Fibroblast of gingiva (primary cell): ENCODE measurements at regions not wholly inside any gene's neighbourhood (a gene's known extent, or its start where the extent isn't known, plus 50 kb on each side); places are given as distances from the start of the nearest gene placed in this dataset.
"Not testable (repeated sequence)": the region's sequence is repeated elsewhere in the genome, so short reads cannot be mapped to it uniquely, and the experiment has no call there.

Experiments
- DNase-seq: peaks from one replicate; pipeline ENCODE4 v3.0.0-alpha.2; 2011; ENCODE audit warnings: low read depth

- no peak for DNase-seq
Measured at GRCh38 chr1:104946558-104947210, 1197.0 kb downstream of the AMY1C start.

- DNase-seq = no peak
Measured at GRCh38 chr1:104953555-104953954, 1203.9 kb downstream of the AMY1C start.

GRCh38 chr1:104973516-104973915 lies 1223.8 kb downstream of the AMY1C start:
- no peak for DNase-seq

- DNase-seq = no peak
Measured at GRCh38 chr1:104979651-104980050, 1230.0 kb downstream of the AMY1C start.

- no peak for DNase-seq
Measured at GRCh38 chr1:104987210-104987609, 1237.5 kb downstream of the AMY1C start.

- DNase-seq = no peak
Measured at GRCh38 chr1:104989012-104989411, 1239.3 kb downstream of the AMY1C start.

- no peak for DNase-seq
Measured at GRCh38 chr1:104991702-104992101, 1242.0 kb downstream of the AMY1C start.

DNA sequence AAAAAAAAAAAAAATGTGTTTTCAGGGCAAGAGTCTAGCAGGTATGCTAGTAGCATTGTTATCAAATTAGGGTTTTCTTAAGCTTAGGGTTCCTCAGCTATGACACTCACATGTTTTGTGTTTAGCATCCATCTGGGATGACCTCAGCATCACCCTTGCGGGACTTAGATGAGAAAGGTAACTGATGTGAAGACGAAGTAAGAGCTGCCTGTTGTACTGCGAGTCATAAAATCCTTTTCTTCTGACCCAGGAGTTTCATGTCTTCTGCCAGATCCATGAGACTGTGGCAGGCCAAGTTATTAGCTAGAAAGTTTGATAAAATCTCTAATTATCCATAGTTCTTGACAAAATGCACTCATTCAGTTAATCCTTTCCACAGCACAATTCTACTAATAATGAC lies 1251.1 kb downstream of the AMY1C start:
- DNase-seq = no peak

DNA sequence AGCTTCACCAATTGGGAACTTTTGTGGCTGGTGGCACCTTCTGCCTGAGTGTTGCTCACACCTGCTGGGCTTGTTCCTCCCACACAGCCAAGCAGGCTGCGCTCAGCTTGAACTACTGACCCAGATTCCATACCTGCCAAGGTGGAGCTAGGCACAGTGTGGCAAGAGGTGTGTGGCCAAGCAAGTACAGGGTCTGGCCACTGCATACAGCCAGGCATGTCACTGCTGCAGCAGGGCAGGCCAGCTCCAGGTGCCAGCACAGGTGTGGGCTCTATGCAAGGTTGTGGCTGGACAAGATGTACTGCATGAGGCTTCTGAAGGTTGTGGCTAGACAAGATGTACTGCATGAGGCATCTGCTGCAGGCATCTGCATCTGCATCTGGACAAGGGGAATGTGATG lies 1254.8 kb downstream of the AMY1C start:
- no peak for DNase-seq

DNA sequence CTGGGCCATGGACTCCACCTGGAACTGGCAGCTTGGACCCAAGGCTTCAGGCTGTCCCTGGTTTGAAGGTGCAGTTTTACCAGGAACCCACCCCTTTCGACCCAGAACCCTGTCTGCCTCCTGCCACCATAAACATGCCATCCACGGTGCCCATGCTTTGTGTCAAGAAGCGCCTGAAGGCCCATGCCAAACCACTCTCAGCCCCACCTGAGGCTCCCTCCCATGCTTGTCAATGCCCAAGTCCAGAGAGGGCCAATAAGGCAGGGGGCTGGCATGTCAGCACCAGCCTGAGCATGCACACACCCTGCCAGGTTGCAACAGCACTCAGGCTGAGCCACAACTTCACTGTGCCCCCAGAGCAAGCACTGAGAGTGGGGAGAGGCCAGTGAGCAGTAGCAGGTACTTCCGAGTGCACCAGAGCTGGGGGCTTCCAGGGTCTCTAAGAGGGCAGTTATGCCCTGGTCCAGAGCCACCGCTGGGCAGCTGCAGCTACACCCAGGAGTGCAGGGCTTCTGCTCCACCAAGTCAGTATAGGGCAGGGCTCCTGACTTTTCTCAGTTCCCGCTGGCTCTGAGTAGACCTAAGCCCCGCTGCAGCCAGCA lies 1256.0 kb downstream of the AMY1C start:
- no peak for DNase-seq

GRCh38 chr1:105017587-105017986 lies 1267.9 kb downstream of the AMY1C start:
- DNase-seq = no peak

GRCh38 chr1:105023719-105024118 lies 1274.0 kb downstream of the AMY1C start:
- DNase-seq = no peak

- DNase-seq = no peak
Measured at GRCh38 chr1:105027838-105028471, 1278.3 kb downstream of the AMY1C start.

DNA sequence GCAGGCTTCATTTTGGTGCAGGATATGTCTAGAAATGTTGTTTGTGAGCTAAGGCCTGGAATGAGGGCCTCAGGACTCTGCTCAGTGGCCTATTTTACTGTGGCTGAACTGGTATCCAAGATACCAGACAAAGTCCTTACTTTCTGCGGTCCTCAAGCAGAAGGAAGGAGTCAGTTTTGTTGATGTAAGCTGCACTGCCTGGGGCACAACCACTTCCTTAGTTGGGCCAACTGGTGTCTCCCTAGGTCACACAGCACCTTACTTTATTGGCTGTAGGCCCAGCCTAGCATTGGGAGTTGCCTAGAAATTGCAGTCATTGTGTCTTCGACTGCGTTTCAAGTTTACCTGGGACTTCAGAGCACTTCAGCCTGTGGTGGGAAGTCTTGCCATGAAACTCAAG lies 1322.7 kb downstream of the AMY1C start:
- no peak for DNase-seq

DNA sequence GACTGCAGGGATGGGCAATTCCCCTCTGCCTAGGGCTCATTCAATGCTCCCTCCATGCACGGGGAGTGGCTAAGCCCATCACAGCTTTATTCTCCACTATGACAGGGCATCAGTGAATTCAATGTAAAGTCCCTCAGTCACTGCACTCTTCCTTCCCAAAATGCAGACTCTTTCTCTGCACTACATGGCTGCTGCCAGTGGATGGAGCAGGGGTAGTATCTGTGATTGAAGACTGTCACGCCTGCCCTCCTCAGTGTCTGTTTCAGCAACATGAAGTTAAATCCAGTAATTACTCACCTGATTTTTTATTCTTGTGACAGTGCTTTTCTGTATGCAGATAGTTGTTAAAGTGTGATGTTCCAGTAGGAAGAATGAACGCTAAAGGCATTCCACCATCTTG lies 1323.2 kb downstream of the AMY1C start:
- no peak for DNase-seq

- DNase-seq = no peak
Measured at GRCh38 chr1:105073660-105074059, 1324.0 kb downstream of the AMY1C start.

DNA sequence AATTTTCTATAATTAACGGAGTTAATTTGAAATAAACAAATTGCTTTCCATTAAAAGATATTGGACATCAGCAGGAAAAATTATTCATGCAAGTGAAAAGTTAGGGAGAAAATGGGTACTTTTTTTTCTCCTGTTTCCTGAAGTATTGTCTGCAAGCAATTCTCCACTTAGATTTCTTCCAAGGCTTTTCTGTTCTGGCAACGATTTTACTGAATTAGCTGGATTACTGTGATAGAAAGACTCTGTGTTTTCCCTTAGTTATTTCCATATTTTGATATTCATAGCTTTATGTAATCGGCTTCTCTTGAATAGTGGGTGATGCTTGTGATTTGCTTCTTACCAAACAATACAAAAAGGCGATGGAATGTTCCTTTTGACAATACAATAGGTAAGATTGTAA lies 1333.9 kb downstream of the AMY1C start:
- DNase-seq = no peak

- DNase-seq = no peak
Measured at GRCh38 chr1:105087506-105087905, 1337.8 kb downstream of the AMY1C start.

DNA sequence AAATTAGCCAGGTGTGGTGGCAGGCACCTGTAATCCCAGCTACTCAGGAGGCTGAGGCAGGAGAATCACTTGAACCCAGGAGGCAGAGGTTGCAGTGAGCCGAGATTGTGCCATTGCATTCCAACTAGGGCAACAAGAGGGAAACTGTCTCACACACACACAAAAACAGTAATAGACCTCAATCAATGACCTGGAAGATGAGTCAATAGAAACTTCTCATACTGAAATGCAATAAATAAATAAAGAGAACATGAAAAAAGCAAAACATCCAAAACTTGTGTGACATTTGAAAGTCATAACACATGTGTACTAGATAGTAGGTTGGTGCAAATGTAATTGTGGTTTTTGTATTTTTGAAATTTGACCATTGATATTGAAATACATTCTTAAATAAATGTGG lies 1338.5 kb downstream of the AMY1C start:
- no peak for DNase-seq

- not testable (repeated sequence) for DNase-seq
Measured at GRCh38 chr1:105093893-105094292, 1344.2 kb downstream of the AMY1C start.

- DNase-seq = no peak
Measured at GRCh38 chr1:105100102-105100501, 1350.4 kb downstream of the AMY1C start.

- no peak for DNase-seq
Measured at GRCh38 chr1:105101261-105101660, 1351.6 kb downstream of the AMY1C start.

GRCh38 chr1:105102371-105102770 lies 1352.7 kb downstream of the AMY1C start:
- no peak for DNase-seq

GRCh38 chr1:105122041-105122440 lies 1372.3 kb downstream of the AMY1C start:
- DNase-seq = no peak
